Activated naive CD4-positive, alpha-beta T cell treated with anti-CD3 and anti-CD28 coated beads, Interleukin-2, amount 50 U/mL, for 24 hours (primary cell): ENCODE measurements at regions not wholly inside any gene's neighbourhood (a gene's known extent, or its start where the extent isn't known, plus 50 kb on each side); places are given as distances from the start of the nearest gene placed in this dataset.
"Not testable (repeated sequence)": the region's sequence is repeated elsewhere in the genome, so short reads cannot be mapped to it uniquely, and the experiment has no call there.

Experiments
- H3K27ac Mint-ChIP-seq: one replicate; pipeline ENCODE4 v1.8.0; 2021; ENCODE audit warnings: mild to moderate bottlenecking, mixed read lengths
- H3K27me3 Mint-ChIP-seq: one replicate; pipeline ENCODE4 v1.8.0; 2021; ENCODE audit warnings: mixed read lengths
- H3K36me3 Mint-ChIP-seq: one replicate; pipeline ENCODE4 v1.8.0; 2021; ENCODE audit warnings: mixed read lengths
- H3K4me1 Mint-ChIP-seq: one replicate; pipeline ENCODE4 v1.8.0; 2021; ENCODE audit warnings: mixed read lengths
- H3K4me3 Mint-ChIP-seq: one replicate; pipeline ENCODE4 v1.8.0; 2021; ENCODE audit warnings: mild to moderate bottlenecking, mixed read lengths
- H3K9me3 Mint-ChIP-seq: one replicate; pipeline ENCODE4 v1.8.0; 2021; ENCODE audit warnings: mixed read lengths

GRCh38 chr2:83233326-83233725 lies 1225.8 kb downstream of the SUCLG1 start:
- H3K9me3 Mint-ChIP-seq: peaks cover 10% of the 10 kb centered on the region

GRCh38 chr2:83229443-83229842 lies 1229.6 kb downstream of the SUCLG1 start:
- Mint-ChIP-seq H3K9me3 (peaks cover 10% of the 10 kb centered on the region), H3K27ac (no peak overlapping the region), H3K4me1 (no peaks in the 10 kb centered on the region), H3K4me3 (no peak overlapping the region), H3K36me3 (no peaks in the 10 kb centered on the region), H3K27me3 (no peaks in the 10 kb centered on the region)

More at GRCh38 chr2:83233326-83233725, 1225.8 kb downstream of the SUCLG1 start:
- Mint-ChIP-seq H3K36me3 (no peaks in the 10 kb centered on the region), H3K27ac (no peak overlapping the region), H3K4me3 (no peak overlapping the region), H3K4me1 (no peaks in the 10 kb centered on the region), H3K27me3 (no peaks in the 10 kb centered on the region)

GRCh38 chr2:83224591-83225200 lies 1234.4 kb downstream of the SUCLG1 start:
- Mint-ChIP-seq H3K4me3 (no peak overlapping the region), H3K36me3 (no peaks in the 10 kb centered on the region), H3K9me3 (peaks cover 7% of the 10 kb centered on the region), H3K4me1 (no peaks in the 10 kb centered on the region), H3K27me3 (no peaks in the 10 kb centered on the region), H3K27ac (no peak overlapping the region)

GRCh38 chr2:83221258-83221657 lies 1237.8 kb downstream of the SUCLG1 start:
- H3K9me3 Mint-ChIP-seq: peaks cover 5% of the 10 kb centered on the region
- H3K4me3 Mint-ChIP-seq: no peak overlapping the region
- no peaks in the 10 kb centered on the region for H3K36me3 Mint-ChIP-seq
- no peak overlapping the region for H3K27ac Mint-ChIP-seq
- H3K4me1 Mint-ChIP-seq: no peaks in the 10 kb centered on the region
- no peaks in the 10 kb centered on the region for H3K27me3 Mint-ChIP-seq

GRCh38 chr2:83217854-83218253 lies 1241.2 kb downstream of the SUCLG1 start:
- Mint-ChIP-seq H3K27ac (no peak overlapping the region), H3K4me3 (no peak overlapping the region), H3K36me3 (no peaks in the 10 kb centered on the region), H3K27me3 (no peaks in the 10 kb centered on the region), H3K9me3 (peaks cover 11% of the 10 kb centered on the region), H3K4me1 (no peaks in the 10 kb centered on the region)

GRCh38 chr2:83196225-83196624 lies 1262.9 kb downstream of the SUCLG1 start:
- Mint-ChIP-seq H3K9me3 (no peaks in the 10 kb centered on the region), H3K4me3 (no peak overlapping the region), H3K27ac (no peak overlapping the region), H3K36me3 (no peaks in the 10 kb centered on the region), H3K4me1 (no peaks in the 10 kb centered on the region), H3K27me3 (no peaks in the 10 kb centered on the region)

GRCh38 chr2:83191316-83191715 lies 1267.8 kb downstream of the SUCLG1 start:
- no peak overlapping the region for H3K27ac Mint-ChIP-seq
- H3K9me3 Mint-ChIP-seq: no peaks in the 10 kb centered on the region
- no peak overlapping the region for H3K4me3 Mint-ChIP-seq
- H3K27me3 Mint-ChIP-seq: no peaks in the 10 kb centered on the region
- no peaks in the 10 kb centered on the region for H3K4me1 Mint-ChIP-seq
- no peaks in the 10 kb centered on the region for H3K36me3 Mint-ChIP-seq

- H3K27me3 Mint-ChIP-seq: no peaks in the 10 kb centered on the region
- no peaks in the 10 kb centered on the region for H3K36me3 Mint-ChIP-seq
- no peaks in the 10 kb centered on the region for H3K9me3 Mint-ChIP-seq
Measured at GRCh38 chr2:83186105-83186760, 1272.8 kb downstream of the SUCLG1 start.

GRCh38 chr2:83180862-83181530 lies 1278.1 kb downstream of the SUCLG1 start:
- H3K27ac Mint-ChIP-seq, H3K27me3 Mint-ChIP-seq: not testable (repeated sequence)

More at GRCh38 chr2:83186105-83186760, 1272.8 kb downstream of the SUCLG1 start:
- no peaks in the 10 kb centered on the region for H3K4me1 Mint-ChIP-seq
- no peak overlapping the region for H3K27ac Mint-ChIP-seq
- no peak overlapping the region for H3K4me3 Mint-ChIP-seq

GRCh38 chr2:83176539-83176938 lies 1282.5 kb downstream of the SUCLG1 start:
- Mint-ChIP-seq H3K4me3 (no peak overlapping the region), H3K9me3 (no peaks in the 10 kb centered on the region), H3K27me3 (no peaks in the 10 kb centered on the region), H3K27ac (no peak overlapping the region), H3K36me3 (no peaks in the 10 kb centered on the region), H3K4me1 (no peaks in the 10 kb centered on the region)

More at GRCh38 chr2:83180862-83181530, 1278.1 kb downstream of the SUCLG1 start:
- H3K9me3 Mint-ChIP-seq, H3K36me3 Mint-ChIP-seq, H3K4me3 Mint-ChIP-seq, H3K4me1 Mint-ChIP-seq: not testable (repeated sequence)

- no peaks in the 10 kb centered on the region for H3K4me1 Mint-ChIP-seq
Measured at GRCh38 chr2:83172841-83173240, 1286.2 kb downstream of the SUCLG1 start.

GRCh38 chr2:83168377-83168776 lies 1290.7 kb downstream of the SUCLG1 start:
- H3K27ac Mint-ChIP-seq: no peak overlapping the region
- no peaks in the 10 kb centered on the region for H3K9me3 Mint-ChIP-seq
- no peaks in the 10 kb centered on the region for H3K36me3 Mint-ChIP-seq
- no peak overlapping the region for H3K4me3 Mint-ChIP-seq
- no peaks in the 10 kb centered on the region for H3K27me3 Mint-ChIP-seq
- H3K4me1 Mint-ChIP-seq: no peaks in the 10 kb centered on the region

More at GRCh38 chr2:83172841-83173240, 1286.2 kb downstream of the SUCLG1 start:
- no peaks in the 10 kb centered on the region for H3K27me3 Mint-ChIP-seq
- H3K36me3 Mint-ChIP-seq: no peaks in the 10 kb centered on the region
- no peak overlapping the region for H3K27ac Mint-ChIP-seq
- H3K9me3 Mint-ChIP-seq: no peaks in the 10 kb centered on the region
- H3K4me3 Mint-ChIP-seq: no peak overlapping the region

GRCh38 chr2:83162421-83162820 lies 1296.7 kb downstream of the SUCLG1 start:
- Mint-ChIP-seq H3K4me1 (no peaks in the 10 kb centered on the region), H3K27me3 (no peaks in the 10 kb centered on the region), H3K36me3 (no peaks in the 10 kb centered on the region), H3K9me3 (peaks cover 6% of the 10 kb centered on the region), H3K4me3 (no peak overlapping the region), H3K27ac (no peak overlapping the region)

GRCh38 chr2:83160571-83160970 lies 1298.5 kb downstream of the SUCLG1 start:
- Mint-ChIP-seq H3K27ac (no peak overlapping the region), H3K4me3 (no peak overlapping the region), H3K27me3 (no peaks in the 10 kb centered on the region), H3K9me3 (peaks cover 11% of the 10 kb centered on the region), H3K36me3 (no peaks in the 10 kb centered on the region), H3K4me1 (no peaks in the 10 kb centered on the region)

GRCh38 chr2:83155826-83156225 lies 1303.3 kb downstream of the SUCLG1 start:
- Mint-ChIP-seq H3K36me3 (no peaks in the 10 kb centered on the region), H3K27me3 (no peaks in the 10 kb centered on the region), H3K27ac (no peak overlapping the region), H3K4me1 (no peaks in the 10 kb centered on the region), H3K9me3 (peaks cover 15% of the 10 kb centered on the region), H3K4me3 (no peak overlapping the region)

- peaks cover 7% of the 10 kb centered on the region for H3K9me3 Mint-ChIP-seq
- H3K36me3 Mint-ChIP-seq: no peaks in the 10 kb centered on the region
- no peak overlapping the region for H3K4me3 Mint-ChIP-seq
- H3K27ac Mint-ChIP-seq: no peak overlapping the region
- H3K4me1 Mint-ChIP-seq: no peaks in the 10 kb centered on the region
- no peaks in the 10 kb centered on the region for H3K27me3 Mint-ChIP-seq
Measured at GRCh38 chr2:83143946-83144345, 1315.1 kb downstream of the SUCLG1 start.
